Fibroblast of skin of back (primary cell): ENCODE measurements at regions not wholly inside any gene's neighbourhood (a gene's known extent, or its start where the extent isn't known, plus 50 kb on each side); places are given as distances from the start of the nearest gene placed in this dataset.

Source experiments
- DNase-seq: peaks from one replicate; pipeline ENCODE4 v3.0.0-alpha.2; 2013

GRCh38 chr17:52383493-52384100 lies 225.1 kb upstream of the CA10 start:
- peak; percentile 29 for DNase-seq

DNA sequence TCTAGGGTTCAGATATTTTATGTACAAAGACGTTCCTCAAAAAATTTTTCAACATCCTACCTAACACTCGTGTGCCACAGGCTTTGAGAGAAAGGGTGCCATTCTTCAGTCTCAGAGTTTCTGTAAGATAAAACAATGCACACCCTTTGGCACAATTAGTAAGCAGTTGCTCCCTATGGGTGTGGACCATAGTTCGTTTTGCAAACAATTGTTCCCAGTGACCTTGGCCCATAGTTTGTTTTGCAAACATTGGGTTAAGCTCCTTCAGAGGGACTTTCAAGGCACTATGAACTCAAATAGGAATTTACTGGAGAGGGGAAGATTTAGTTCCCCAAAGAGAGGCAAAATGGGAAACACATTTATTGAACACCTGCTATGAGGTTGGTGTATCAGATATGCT lies 220.3 kb upstream of the CA10 start:
- no peak for DNase-seq

GRCh38 chr17:52376137-52376536 lies 217.6 kb upstream of the CA10 start:
- DNase-seq, result no peak

- DNase-seq, result no peak
Measured at GRCh38 chr17:52368886-52369285, 210.4 kb upstream of the CA10 start.

DNA sequence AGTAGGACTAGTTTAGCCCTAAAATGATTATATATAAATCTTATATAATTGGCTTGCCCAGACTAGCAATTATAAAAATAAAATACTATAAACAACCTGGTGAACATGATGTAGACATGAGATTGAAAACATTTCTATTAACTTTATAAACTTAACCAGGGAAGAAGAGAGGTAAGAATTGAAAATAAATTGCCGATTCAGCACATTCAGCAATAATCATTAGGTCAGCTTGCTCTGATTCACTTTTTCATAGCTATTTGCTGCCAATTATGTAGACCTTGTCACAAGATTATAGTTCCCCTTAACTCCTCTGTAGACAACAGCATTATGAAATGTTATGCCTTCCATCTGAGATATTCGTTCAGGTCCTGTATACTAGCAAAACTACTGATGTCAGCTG lies 199.3 kb upstream of the CA10 start:
- no peak for DNase-seq

- DNase-seq, result no peak
Measured at GRCh38 chr17:52336796-52337195, 178.3 kb upstream of the CA10 start.

DNA sequence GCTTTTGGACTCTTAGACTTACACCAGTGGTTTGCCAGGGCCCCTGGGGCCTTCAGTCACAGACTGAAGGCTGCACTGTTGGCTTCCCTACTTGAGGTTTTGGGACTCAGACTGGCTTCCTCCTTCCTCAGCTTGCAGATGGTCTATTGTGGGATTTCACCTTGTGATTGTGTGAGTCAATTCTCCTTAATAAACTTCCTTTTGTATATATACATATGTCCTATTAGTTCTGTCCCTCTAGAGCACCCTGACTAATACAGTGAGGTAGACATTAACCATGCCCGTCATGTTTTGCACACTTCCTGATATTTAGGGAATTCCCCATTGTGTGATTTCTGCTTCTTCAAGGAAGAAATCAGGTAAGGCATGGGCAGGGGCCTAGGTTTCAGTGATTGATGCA lies 147.8 kb upstream of the CA10 start:
- no peak for DNase-seq

DNA sequence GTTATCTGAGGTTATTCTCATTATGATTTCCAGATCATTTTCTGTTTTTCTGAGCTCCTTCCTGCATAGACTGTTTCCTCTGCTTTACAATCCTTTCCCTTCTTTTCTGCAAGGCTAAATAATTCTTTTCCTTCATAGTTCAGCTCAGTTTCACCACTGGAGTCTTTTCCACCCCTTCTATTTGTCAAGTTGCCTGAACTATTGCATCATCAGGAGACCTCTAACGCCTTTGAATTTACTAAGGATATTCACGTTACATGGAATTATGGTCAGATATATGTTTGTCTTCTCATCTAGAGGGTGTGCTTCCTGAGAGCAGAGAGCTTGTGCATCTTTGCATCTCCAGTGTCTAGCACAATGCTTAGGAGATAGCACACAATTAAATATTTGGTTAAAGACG lies 140.4 kb upstream of the CA10 start:
- no peak for DNase-seq

DNA sequence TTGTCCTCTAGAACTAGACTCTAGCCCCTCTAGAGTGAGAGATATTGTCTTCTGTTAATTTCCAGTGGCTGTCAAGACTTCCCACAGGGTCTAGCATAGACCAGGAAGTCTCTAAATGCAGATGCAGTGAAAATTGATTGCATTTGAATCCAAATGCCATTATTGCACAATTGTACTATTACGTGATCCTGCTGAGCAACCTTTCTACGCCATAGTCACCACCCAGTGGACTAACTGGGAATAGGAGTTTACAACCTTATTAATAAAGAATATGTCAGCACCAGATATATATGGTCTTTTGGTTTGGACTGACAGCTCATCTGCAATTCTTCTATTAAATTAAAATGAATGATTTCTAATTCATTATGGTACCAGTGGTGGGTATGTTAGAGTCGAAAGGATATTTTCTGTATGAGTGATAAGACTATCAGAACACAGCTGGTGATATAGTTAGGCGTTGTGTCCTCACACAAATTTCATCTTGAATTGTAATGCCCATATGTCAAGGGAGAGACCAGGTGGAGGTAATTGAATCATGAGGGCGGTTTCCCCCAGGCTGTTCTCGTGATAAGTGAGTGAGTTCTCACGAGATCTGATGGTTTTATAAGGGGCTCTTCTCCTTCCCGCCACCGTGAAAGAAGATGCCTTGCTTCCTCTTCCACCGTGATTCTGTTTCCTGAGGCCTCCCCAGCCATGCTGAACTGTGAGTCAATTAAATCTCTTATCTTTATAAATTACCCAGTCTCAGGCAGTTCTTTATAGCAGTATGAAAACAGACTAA lies 138.9 kb upstream of the CA10 start:
- no peak for DNase-seq

GRCh38 chr17:52294301-52294700 lies 135.8 kb upstream of the CA10 start:
- no peak for DNase-seq

- DNase-seq, result no peak
Measured at GRCh38 chr17:52287611-52288010, 129.1 kb upstream of the CA10 start.

DNA sequence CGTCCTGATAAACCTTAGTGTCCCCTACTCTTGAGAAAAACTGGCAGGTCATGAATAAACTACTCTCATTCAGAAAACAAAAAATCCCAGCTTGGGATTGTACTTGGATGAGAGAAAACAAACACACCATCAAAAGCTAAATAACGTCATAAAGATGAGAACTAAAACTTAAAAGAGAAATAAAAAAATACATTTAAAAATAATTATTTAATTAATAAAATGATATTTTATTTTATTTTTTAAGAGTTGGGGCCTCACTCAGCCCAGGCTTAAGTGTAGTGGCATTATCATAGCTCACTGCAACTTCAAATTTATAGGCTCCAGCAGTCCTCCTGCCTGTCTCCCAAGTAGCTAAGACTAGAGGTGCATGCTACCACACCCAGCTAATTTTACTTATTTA lies 125.4 kb upstream of the CA10 start:
- DNase-seq, result no peak

GRCh38 chr17:52276381-52277008 lies 118.0 kb upstream of the CA10 start:
- DNase-seq, result no peak

GRCh38 chr17:52271781-52272180 lies 113.3 kb upstream of the CA10 start:
- DNase-seq, result no peak

DNA sequence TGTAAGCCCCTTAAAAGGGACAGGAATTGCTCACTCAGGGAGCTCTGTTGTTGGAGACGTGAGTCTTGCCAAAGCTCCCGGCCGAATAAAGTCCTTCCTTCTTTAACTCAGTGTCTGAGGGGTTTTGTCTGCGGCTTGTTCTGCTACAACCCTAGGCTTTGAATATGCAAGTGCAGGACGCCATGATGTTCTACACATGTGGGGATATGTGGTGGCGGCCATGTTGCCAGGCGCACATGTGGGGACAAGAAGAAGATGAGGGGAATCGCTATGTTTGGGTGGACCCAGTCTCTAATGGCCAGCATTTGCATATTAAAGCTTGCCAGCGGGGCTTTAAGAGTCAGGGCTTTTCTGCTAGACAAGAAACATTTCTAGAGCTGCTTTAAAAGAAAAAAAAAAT lies 96.8 kb upstream of the CA10 start:
- no peak for DNase-seq

- DNase-seq, result no peak
Measured at GRCh38 chr17:52244689-52245088, 86.2 kb upstream of the CA10 start.

GRCh38 chr17:52242268-52242667 lies 83.8 kb upstream of the CA10 start:
- no peak for DNase-seq

DNA sequence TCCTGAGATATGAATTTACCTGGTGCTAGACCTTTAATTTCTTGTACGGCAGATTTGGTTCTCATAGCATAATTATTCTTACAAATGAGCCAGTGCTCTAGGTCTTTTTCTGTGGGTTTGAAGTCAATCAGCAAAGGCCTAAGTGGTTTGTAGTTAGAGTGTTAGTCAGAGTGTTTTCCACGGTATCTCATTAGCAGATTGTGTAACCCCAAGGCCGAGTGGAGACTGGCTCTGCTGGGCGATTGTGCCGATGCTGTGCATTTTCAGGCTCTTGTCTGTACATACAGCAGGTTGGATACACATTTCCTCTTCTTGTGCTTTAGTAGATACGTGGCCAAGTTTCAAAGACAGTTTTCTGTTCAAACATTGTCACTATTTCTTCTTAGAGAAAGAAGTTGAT lies 78.6 kb upstream of the CA10 start:
- no peak for DNase-seq

GRCh38 chr17:52235516-52235915 lies 77.0 kb upstream of the CA10 start:
- no peak for DNase-seq

DNA sequence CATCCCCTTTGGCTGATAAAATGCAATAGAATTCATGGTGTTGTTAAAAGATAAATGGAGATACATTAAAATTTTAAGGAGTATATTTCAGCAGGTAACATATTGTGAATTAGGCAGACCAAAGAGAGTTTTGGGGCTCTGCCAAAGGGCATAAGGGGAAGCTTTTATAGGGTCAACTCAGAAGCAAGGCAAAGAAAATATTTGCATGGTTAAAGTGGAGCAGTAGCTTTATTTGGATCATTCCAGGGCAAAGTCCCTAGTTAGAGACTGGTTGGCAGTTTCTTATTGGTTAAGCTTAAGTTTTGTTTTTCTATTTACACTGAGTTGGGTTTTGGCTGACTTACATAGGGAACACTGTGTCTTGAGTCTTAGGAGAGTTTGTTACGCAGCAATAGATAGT lies 75.1 kb upstream of the CA10 start:
- no peak for DNase-seq

DNA sequence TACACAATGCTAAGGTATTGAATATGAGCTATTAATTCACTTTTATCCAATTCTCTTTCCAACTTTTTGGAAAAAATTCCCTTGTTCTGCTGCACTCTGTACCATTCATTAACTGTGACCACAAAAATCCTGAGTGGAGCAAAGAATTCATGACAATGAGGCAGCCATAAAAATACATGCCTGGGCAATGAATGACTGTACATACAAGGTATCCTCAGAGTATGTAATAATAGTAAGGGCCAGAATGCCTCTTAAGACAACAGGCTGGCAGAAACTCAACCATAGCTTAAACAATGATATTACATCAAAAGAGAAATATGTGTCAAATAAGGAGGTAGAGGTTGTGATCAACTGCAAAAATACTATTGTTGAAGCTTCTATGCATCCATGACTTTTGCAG lies 74.7 kb upstream of the CA10 start:
- DNase-seq, result no peak

DNA sequence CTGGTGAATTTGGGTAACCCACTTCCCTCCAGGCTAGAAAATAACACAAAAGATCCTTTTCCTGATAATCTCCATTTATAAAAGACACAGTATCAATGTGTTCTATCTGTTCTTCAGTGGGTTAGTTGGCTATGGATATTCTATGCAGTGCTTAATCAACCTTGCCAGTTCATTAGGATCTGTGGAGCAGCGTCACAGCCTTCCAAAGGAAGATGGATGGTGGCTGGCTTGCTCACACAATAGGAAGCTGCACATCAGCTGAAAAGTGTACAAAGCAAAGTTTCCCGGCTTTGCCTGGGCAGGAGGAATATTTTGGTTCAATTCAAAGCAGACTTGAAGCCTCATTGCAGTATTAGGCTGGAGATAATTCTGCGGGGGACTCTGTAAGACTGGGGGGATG lies 70.3 kb upstream of the CA10 start:
- DNase-seq, result no peak

GRCh38 chr17:52227926-52228325 lies 69.4 kb upstream of the CA10 start:
- no peak for DNase-seq

- no peak for DNase-seq
Measured at GRCh38 chr17:52213451-52213850, 54.9 kb upstream of the CA10 start.
